ENCODE measurements at regions not wholly inside any gene's neighbourhood (a gene's known extent, or its start where the extent isn't known, plus 50 kb on each side); places are given as distances from the start of the nearest gene placed in this dataset.

GRCh38 chr5:60131504-60131903 lies 238.0 kb upstream of the PDE4D start:
- no peaks in the 10 kb centered on the region for H3K36me3 ChIP-seq
- no peak overlapping the region for H3K4me3 ChIP-seq
- peaks cover 0 to 2% of the 10 kb centered on the region in 2 donors for H3K9me3 ChIP-seq
- DNase-seq (no peak), ATAC-seq (no peak)
- no peak for TF ChIP-seq CTCF (IDR thresholded peaks at IDR 0.05)
- no peak overlapping the region for H3K27ac ChIP-seq
- intact Hi-C loops (cut with DNase I) = no loop called here
- no peaks in the 10 kb centered on the region for H3K4me1 ChIP-seq
- H3K27me3 ChIP-seq = no peaks in the 10 kb centered on the region

GRCh38 chr5:60125636-60126035 lies 232.1 kb upstream of the PDE4D start:
- Histone ChIP-seq H3K4me1 (no peaks in the 10 kb centered on the region), H3K27me3 (no peaks in the 10 kb centered on the region), H3K9me3 (no peaks in the 10 kb centered on the region), H3K36me3 (no peaks in the 10 kb centered on the region), H3K4me3 (no peak overlapping the region), H3K27ac (no peak overlapping the region)
- ATAC-seq (no peak), DNase-seq (no peak)
- intact Hi-C loops (cut with DNase I) = no loop called here
- TF ChIP-seq CTCF (IDR thresholded peaks at IDR 0.05) = no peak

- H3K36me3 ChIP-seq = no peaks in the 10 kb centered on the region
- H3K27me3 ChIP-seq = no peaks in the 10 kb centered on the region
- DNase-seq (no peak), ATAC-seq (no peak)
- H3K4me3 ChIP-seq = no peak overlapping the region
- no peak overlapping the region for H3K27ac ChIP-seq
- intact Hi-C loops (cut with DNase I) = no loop called here
- no peaks in the 10 kb centered on the region for H3K4me1 ChIP-seq
- TF ChIP-seq CTCF (IDR thresholded peaks at IDR 0.05) = no peak
- H3K9me3 ChIP-seq = peaks cover 0 to 3% of the 10 kb centered on the region in 2 donors
These were observed 209.6 kb upstream of the PDE4D start for GRCh38 chr5:60102961-60103693.

- ATAC-seq = no peak
- no peak for TF ChIP-seq CTCF (IDR thresholded peaks at IDR 0.05)
- no peak overlapping the region for H3K27ac ChIP-seq
- peaks cover 0 to 3% of the 10 kb centered on the region in 2 donors for H3K9me3 ChIP-seq
- H3K4me3 ChIP-seq = no peak overlapping the region
- no peaks in the 10 kb centered on the region for H3K27me3 ChIP-seq
- no peaks in the 10 kb centered on the region for H3K4me1 ChIP-seq
- DNase-seq = no peak
- no peaks in the 10 kb centered on the region for H3K36me3 ChIP-seq
- intact Hi-C loops (cut with DNase I) = no loop called here
These were observed 208.0 kb upstream of the PDE4D start for GRCh38 chr5:60101573-60101972.

GRCh38 chr5:60092671-60093422 lies 199.3 kb upstream of the PDE4D start:
- TF ChIP-seq CTCF (IDR thresholded peaks at IDR 0.05) = no peak
- Histone ChIP-seq H3K27me3 (no peaks in the 10 kb centered on the region), H3K27ac (no peak overlapping the region), H3K9me3 (peaks cover 0 to 3% of the 10 kb centered on the region in 2 donors), H3K4me1 (no peaks in the 10 kb centered on the region), H3K36me3 (no peaks in the 10 kb centered on the region), H3K4me3 (no peak overlapping the region)
- peak; percentile 19 for ATAC-seq
- DNase-seq = no peak
- intact Hi-C loops (cut with DNase I) = no loop called here

All from left lung (tissue), 4 donors.